ENCODE measurements at regions not wholly inside any gene's neighbourhood (a gene's known extent, or its start where the extent isn't known, plus 50 kb on each side); places are given as distances from the start of the nearest gene placed in this dataset.

DNA sequence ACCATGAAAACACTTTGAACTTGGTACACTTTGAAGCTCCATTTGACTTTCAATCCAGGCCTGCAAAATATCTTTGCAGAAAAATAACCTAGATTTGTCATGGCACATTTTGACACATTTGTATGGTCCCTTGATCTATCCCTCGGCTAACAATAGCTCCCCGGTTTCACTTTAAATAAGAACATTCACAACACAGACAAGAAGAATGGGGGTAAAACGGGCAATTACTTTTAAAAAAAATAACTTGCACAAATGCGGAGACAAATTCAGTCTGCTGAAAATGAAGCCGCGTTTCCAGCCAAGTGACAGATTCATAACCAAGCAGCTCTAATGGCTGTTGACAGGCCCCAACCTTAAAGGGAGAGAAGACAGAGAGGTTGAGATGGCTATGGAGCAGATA, 218.2 kb downstream of the NPHP4 start:
- no peak overlapping the region for H3K4me3 ChIP-seq
- intact Hi-C loops (cut with DNase I), result no loop called here
- no peak overlapping the region for H3K27ac ChIP-seq
- no peaks in the 10 kb centered on the region for H3K9me3 ChIP-seq
- no peak for DNase-seq (ENCODE audit: low spot score in 2 of 2)
- H3K27me3 ChIP-seq, result no peaks in the 10 kb centered on the region
- TF ChIP-seq, protein P1, sequence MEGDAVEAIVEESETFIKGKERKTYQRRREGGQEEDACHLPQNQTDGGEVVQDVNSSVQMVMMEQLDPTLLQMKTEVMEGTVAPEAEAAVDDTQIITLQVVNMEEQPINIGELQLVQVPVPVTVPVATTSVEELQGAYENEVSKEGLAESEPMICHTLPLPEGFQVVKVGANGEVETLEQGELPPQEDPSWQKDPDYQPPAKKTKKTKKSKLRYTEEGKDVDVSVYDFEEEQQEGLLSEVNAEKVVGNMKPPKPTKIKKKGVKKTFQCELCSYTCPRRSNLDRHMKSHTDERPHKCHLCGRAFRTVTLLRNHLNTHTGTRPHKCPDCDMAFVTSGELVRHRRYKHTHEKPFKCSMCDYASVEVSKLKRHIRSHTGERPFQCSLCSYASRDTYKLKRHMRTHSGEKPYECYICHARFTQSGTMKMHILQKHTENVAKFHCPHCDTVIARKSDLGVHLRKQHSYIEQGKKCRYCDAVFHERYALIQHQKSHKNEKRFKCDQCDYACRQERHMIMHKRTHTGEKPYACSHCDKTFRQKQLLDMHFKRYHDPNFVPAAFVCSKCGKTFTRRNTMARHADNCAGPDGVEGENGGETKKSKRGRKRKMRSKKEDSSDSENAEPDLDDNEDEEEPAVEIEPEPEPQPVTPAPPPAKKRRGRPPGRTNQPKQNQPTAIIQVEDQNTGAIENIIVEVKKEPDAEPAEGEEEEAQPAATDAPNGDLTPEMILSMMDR (IDR thresholded peaks at IDR 0.05), result no peak
- H3K4me1 ChIP-seq, result no peaks in the 10 kb centered on the region
- H3K36me3 ChIP-seq, result no peaks in the 10 kb centered on the region

- H3K27ac ChIP-seq, result no peak overlapping the region
- intact Hi-C loops (cut with DNase I), result no loop called here
- H3K27me3 ChIP-seq, result no peaks in the 10 kb centered on the region
- no peaks in the 10 kb centered on the region for H3K36me3 ChIP-seq
- H3K4me1 ChIP-seq, result no peaks in the 10 kb centered on the region
- no peak for DNase-seq (ENCODE audit: low spot score in 2 of 2)
- H3K9me3 ChIP-seq, result no peaks in the 10 kb centered on the region
- no peak overlapping the region for H3K4me3 ChIP-seq
- TF ChIP-seq, protein P1 (IDR thresholded peaks at IDR 0.05), result no peak
Observed at GRCh38 chr1:5771788-5772187, 220.4 kb downstream of the NPHP4 start.

- intact Hi-C loops (cut with DNase I), result no loop called here
- TF ChIP-seq, protein P1 (IDR thresholded peaks at IDR 0.05), result no peak
- no peaks in the 10 kb centered on the region for H3K4me1 ChIP-seq
- H3K36me3 ChIP-seq, result no peaks in the 10 kb centered on the region
- H3K27ac ChIP-seq, result no peak overlapping the region
- no peaks in the 10 kb centered on the region for H3K27me3 ChIP-seq
- no peaks in the 10 kb centered on the region for H3K9me3 ChIP-seq
- peak in 1 of 2 donors; percentile 68 for DNase-seq (ENCODE audit: low spot score in 2 of 2)
- no peak overlapping the region for H3K4me3 ChIP-seq
Observed at GRCh38 chr1:5770981-5771765, 221.1 kb downstream of the NPHP4 start.

DNA sequence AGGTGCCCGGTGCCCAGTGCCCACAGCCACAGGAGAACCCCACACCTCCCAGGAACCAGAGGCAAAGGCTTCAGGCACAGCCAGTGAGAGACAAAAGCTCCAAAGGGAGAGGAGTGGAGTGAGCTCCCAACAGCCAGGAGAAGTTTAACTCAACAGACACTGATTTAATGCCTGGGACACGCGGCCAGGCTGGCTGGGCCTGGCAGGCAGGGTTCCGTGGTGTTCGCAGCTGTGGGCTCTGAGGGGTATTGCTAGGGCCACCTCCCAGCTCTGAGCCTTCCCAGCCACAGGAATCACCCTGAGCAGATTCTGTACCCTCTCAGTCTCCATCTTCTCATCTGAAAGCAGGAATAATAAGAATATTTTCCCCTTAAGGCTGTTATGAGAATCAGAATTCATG, 222.5 kb downstream of the NPHP4 start:
- Histone ChIP-seq H3K27ac (no peak overlapping the region), H3K9me3 (no peaks in the 10 kb centered on the region), H3K4me3 (no peak overlapping the region), H3K4me1 (no peaks in the 10 kb centered on the region), H3K27me3 (no peaks in the 10 kb centered on the region), H3K36me3 (no peaks in the 10 kb centered on the region)
- TF ChIP-seq, protein P1 (IDR thresholded peaks at IDR 0.05), result no peak
- intact Hi-C loops (cut with DNase I), result no loop called here
- no peak for DNase-seq (ENCODE audit: low spot score in 2 of 2)

- H3K36me3 ChIP-seq, result no peaks in the 10 kb centered on the region
- H3K4me3 ChIP-seq, result no peak overlapping the region
- no peaks in the 10 kb centered on the region for H3K9me3 ChIP-seq
- H3K27me3 ChIP-seq, result no peaks in the 10 kb centered on the region
- no peak overlapping the region for H3K27ac ChIP-seq
- intact Hi-C loops (cut with DNase I), result no loop called here
- DNase-seq (ENCODE audit: low spot score in 2 of 2), result no peak
- TF ChIP-seq, protein P1 (IDR thresholded peaks at IDR 0.05), result no peak
- no peaks in the 10 kb centered on the region for H3K4me1 ChIP-seq
Observed at GRCh38 chr1:5769146-5769545, 223.1 kb downstream of the NPHP4 start.
